Adrenal gland (tissue), 9 donors: ENCODE measurements at regions not wholly inside any gene's neighbourhood (a gene's known extent, or its start where the extent isn't known, plus 50 kb on each side); places are given as distances from the start of the nearest gene placed in this dataset.

ENCODE experiments used
- DNase-seq, 7 donors: peaks; one replicate each; pipeline ENCODE4 v3.0.0-alpha.2; 2019 to 2020
- H3K27ac ChIP-seq, 5 donors: fragments of 200-600 bp; sonication (generic) in 4 of 5; 1 replicate in 3 of 5; 2 replicates in 2 of 5; pipeline versions ENCODE4 v1.5.1 to v1.8.0; 2016 to 2020; ENCODE audit warnings: mild to moderate bottlenecking in 1 of 5
- H3K27me3 ChIP-seq: fragments of 200-600 bp; 2 replicates; pipeline ENCODE4 v1.8.0; 2021
- H3K36me3 ChIP-seq, 2 donors: fragments of 200-600 bp; replicated peaks in 1 of 2; 1 replicate in 1 of 2; 2 replicates in 1 of 2; pipeline versions ENCODE4 v1.5.1 to v1.8.0; 2018 to 2022
- H3K4me1 ChIP-seq, 2 donors: fragments of 200-600 bp; replicated peaks in 1 of 2; 1 replicate in 1 of 2; 2 replicates in 1 of 2; pipeline versions ENCODE4 v1.5.1 to v1.8.0; 2018 to 2021
- H3K4me3 ChIP-seq, 4 donors: fragments of 200-600 bp; sonication (generic) in 3 of 4; one replicate each; pipeline ENCODE4 v1.5.1; 2016 to 2018
- H3K9me3 ChIP-seq, 3 donors: fragments of 200-600 bp; sonication (generic) in 1 of 3; replicated peaks in 1 of 3; 1 replicate in 2 of 3; 2 replicates in 1 of 3; pipeline versions ENCODE4 v1.5.1 to v1.8.0; 2016 to 2021
- POLR2A ChIP-seq, 2 donors: fragments of 450-650 bp; IDR thresholded peaks; one replicate each; pipeline ENCODE4 v1.6.1; 2017; ENCODE audit warnings: antibody characterized with exemption in 2 of 2, mild to moderate bottlenecking in 2 of 2, moderate library complexity in 1 of 2
- WGBS, 4 donors: extraction: QIAGEN DNeasy Blood & Tissue Kit in 2 of 4; methylation state at CpG; one replicate each; pipeline versions ENCODE4 v1.1.5 to v1.1.7; 2013 to 2017; 5-methylcytosine and 5-hydroxymethylcytosine counted together
- intact Hi-C, 2 donors: fragments of 100-400 bp; cut with DNase I; formaldehyde crosslinking; loops; one replicate each; pipeline versions ENCODE4 v1.14.1 to v1.15.0; 2022 to 2023
- TF ChIP-seq, protein P1 (sequence below), 6 experiments: fragments of 450-650 bp in 4 of 6; fragments of 200-600 bp in 2 of 6; sonication (generic) in 1 of 6; IDR thresholded peaks; 1 replicate in 5 of 6; 2 replicates in 1 of 6; pipeline versions ENCODE4 v1.5.1 to v1.8.0; 2016 to 2021; ENCODE audit warnings: antibody characterized with exemption in 6 of 6, mild to moderate bottlenecking in 2 of 6, moderate library complexity in 1 of 6
- donor health status: healthy with polysubstance abuse.
- donor health status: Bipolar disorder and iron deficiency.
- donor health status: DM: yes; HTN: yes; CAD: no.
- donor health status: DM: no; HTN: no; CAD: no.
- donor health status: DM: no; HTN: no; CAD: no.

DNA sequence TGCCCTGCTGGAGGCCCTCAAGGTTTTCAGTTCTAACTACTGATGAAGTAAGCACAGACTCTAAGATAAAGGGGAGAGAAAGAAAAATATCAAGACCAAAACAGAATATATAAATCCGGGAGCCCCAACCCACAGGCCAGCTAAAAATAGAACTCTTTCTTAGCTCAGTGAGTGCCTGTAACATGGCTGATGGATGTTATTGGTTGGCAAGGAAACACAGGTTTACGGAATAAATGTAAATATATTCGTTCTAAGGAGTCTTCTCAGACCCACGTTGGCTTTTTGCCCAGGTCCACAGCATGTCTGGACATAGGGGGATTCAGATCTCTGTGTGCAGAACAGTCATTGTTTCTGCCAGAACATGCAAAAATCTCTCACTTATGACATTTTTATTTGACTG, 139.0 kb upstream of the SERPINE2 start:
- TF ChIP-seq, protein P1, sequence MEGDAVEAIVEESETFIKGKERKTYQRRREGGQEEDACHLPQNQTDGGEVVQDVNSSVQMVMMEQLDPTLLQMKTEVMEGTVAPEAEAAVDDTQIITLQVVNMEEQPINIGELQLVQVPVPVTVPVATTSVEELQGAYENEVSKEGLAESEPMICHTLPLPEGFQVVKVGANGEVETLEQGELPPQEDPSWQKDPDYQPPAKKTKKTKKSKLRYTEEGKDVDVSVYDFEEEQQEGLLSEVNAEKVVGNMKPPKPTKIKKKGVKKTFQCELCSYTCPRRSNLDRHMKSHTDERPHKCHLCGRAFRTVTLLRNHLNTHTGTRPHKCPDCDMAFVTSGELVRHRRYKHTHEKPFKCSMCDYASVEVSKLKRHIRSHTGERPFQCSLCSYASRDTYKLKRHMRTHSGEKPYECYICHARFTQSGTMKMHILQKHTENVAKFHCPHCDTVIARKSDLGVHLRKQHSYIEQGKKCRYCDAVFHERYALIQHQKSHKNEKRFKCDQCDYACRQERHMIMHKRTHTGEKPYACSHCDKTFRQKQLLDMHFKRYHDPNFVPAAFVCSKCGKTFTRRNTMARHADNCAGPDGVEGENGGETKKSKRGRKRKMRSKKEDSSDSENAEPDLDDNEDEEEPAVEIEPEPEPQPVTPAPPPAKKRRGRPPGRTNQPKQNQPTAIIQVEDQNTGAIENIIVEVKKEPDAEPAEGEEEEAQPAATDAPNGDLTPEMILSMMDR (IDR thresholded peaks at IDR 0.05) = no peak
- no peak for TF ChIP-seq POLR2A (IDR thresholded peaks at IDR 0.05)
- H3K4me1 ChIP-seq = no peaks in the 10 kb centered on the region
- WGBS, 4 donors = 39 to 58% (median 43%) methylated on average over 4 of the region's 4 CpGs
- no peaks in the 10 kb centered on the region for H3K36me3 ChIP-seq
- no peaks in the 10 kb centered on the region for H3K9me3 ChIP-seq
- DNase-seq = no peak
- H3K27me3 ChIP-seq = no peaks in the 10 kb centered on the region
- intact Hi-C loops = no loop called here
- H3K4me3 ChIP-seq = no peak overlapping the region
- H3K27ac ChIP-seq = no peak overlapping the region

DNA sequence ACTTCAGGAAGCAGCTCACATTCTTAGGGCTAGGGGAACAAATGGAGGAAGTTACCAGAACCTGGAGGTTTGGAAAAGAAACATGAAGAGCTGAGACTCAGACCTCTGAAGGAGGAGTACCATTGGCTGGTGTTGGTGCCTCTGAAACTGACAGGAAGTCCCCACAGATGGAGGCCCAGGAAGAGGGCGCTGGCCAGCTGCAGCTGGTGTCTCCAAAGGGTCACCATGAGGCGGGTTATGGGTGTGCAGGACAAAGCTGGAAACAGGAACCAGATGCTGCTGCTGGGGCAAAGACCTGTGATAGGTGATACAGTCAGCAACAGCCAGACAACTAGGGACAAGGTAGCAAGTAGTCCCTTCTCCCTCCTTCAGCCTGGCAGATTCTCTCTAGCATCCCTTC, 136.5 kb upstream of the SERPINE2 start:
- WGBS, 4 donors = 73 to 96% (median 82%) methylated on average over 2 of the region's 2 CpGs
- no peak overlapping the region for H3K4me3 ChIP-seq
- no peak overlapping the region for H3K27ac ChIP-seq
- H3K36me3 ChIP-seq = no peaks in the 10 kb centered on the region
- no peaks in the 10 kb centered on the region for H3K9me3 ChIP-seq
- H3K27me3 ChIP-seq = no peaks in the 10 kb centered on the region
- no peaks in the 10 kb centered on the region for H3K4me1 ChIP-seq
- intact Hi-C loops = no loop called here
- TF ChIP-seq, protein P1 (IDR thresholded peaks at IDR 0.05) = no peak
- TF ChIP-seq POLR2A (IDR thresholded peaks at IDR 0.05) = no peak
- no peak for DNase-seq

DNA sequence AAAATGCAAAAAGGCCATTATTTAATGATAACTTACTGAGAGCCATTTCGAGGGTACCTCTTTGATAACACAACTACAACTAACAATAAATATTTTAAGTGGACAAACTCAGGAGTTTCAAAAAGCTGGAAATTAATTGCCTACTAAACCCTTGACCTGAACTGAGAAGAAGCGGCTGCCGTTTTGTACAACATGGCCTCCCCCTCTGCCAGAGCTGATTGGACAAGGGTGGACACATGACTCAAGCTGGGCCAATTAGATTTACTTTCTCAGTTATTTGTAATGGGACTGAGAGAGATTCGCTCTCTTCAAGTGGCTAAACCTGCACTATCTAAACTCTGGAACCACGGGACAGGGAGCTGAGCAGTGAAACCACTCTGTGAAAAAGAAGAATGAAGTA, 135.9 kb upstream of the SERPINE2 start:
- Histone ChIP-seq H3K36me3 (no peaks in the 10 kb centered on the region), H3K4me1 (no peaks in the 10 kb centered on the region), H3K9me3 (no peaks in the 10 kb centered on the region), H3K27me3 (no peaks in the 10 kb centered on the region), H3K27ac (no peak overlapping the region), H3K4me3 (no peak overlapping the region)
- DNase-seq = no peak
- TF ChIP-seq, protein P1 (IDR thresholded peaks at IDR 0.05) = no peak
- TF ChIP-seq POLR2A (IDR thresholded peaks at IDR 0.05) = no peak
- WGBS, 4 donors = 92 to 94% (median 93%) methylated on average over 5 of the region's 5 CpGs
- intact Hi-C loops = no loop called here

DNA sequence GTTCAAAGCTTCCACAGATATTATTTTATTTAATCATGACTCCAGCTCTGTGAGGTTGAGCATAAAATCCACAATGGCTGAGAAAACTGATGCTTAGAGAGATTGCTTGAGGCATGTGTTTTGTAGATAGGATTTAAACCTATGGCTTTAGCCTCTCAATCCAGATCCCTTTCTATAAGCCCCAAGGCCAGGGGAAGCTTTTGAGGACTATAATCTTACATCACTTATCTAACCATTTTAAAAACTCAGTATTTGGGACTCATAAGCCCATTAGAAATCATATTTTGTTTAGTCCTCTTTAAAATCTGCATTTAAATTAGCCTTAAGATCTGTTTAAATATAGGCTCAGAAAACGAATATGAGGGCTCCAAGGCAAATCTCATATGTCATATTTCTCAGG, 135.4 kb upstream of the SERPINE2 start:
- TF ChIP-seq, protein P1 (IDR thresholded peaks at IDR 0.05) = no peak
- TF ChIP-seq POLR2A (IDR thresholded peaks at IDR 0.05) = no peak
- WGBS, 4 donors = 52 to 83% (median 68%) methylated on average over 1 of the region's 1 CpG
- no peak for DNase-seq
- Histone ChIP-seq H3K27ac (no peak overlapping the region), H3K27me3 (no peaks in the 10 kb centered on the region), H3K9me3 (no peaks in the 10 kb centered on the region), H3K4me3 (no peak overlapping the region), H3K36me3 (no peaks in the 10 kb centered on the region), H3K4me1 (no peaks in the 10 kb centered on the region)
- intact Hi-C loops = no loop called here
